ENCODE measurements at regions not wholly inside any gene's neighbourhood (a gene's known extent, or its start where the extent isn't known, plus 50 kb on each side); places are given as distances from the start of the nearest gene placed in this dataset.

- Histone ChIP-seq H3K9me3 (ENCODE audit: control insufficient read depth, low read length) (no peaks in the 10 kb centered on the region), H3K36me3 (ENCODE audit: control insufficient read depth, insufficient read depth, low read length) (no peaks in the 10 kb centered on the region), H3K4me1 (ENCODE audit: control insufficient read depth, insufficient read depth, low read length, poor library complexity, severe bottlenecking) (no peaks in the 10 kb centered on the region), H3K4me3 (ENCODE audit: extremely low read depth, insufficient read depth, low read length, poor library complexity, severe bottlenecking) (no peak overlapping the region), H3K27ac (ENCODE audit: low read depth, low read length, severe bottlenecking) (no peak overlapping the region)
- 100% methylated on average over 1 of the region's 5 CpGs; no CpG with 5 or more reads in 1 of the 2 experiments for WGBS, 2 experiments (ENCODE audit: insufficient coverage in 2 of 2)
Measured at GRCh38 chr1:242871471-242872030, 347.1 kb upstream of the PLD5 start.

- Histone ChIP-seq H3K4me1 (ENCODE audit: control insufficient read depth, insufficient read depth, low read length, poor library complexity, severe bottlenecking) (no peaks in the 10 kb centered on the region), H3K9me3 (ENCODE audit: control insufficient read depth, low read length) (no peaks in the 10 kb centered on the region), H3K36me3 (ENCODE audit: control insufficient read depth, insufficient read depth, low read length) (no peaks in the 10 kb centered on the region), H3K27ac (ENCODE audit: low read depth, low read length, severe bottlenecking) (no peak overlapping the region), H3K4me3 (ENCODE audit: extremely low read depth, insufficient read depth, low read length, poor library complexity, severe bottlenecking) (no peak overlapping the region)
Measured at GRCh38 chr1:242870966-242871365, 346.5 kb upstream of the PLD5 start.

- Histone ChIP-seq H3K9me3 (ENCODE audit: control insufficient read depth, low read length) (no peaks in the 10 kb centered on the region), H3K4me1 (ENCODE audit: control insufficient read depth, insufficient read depth, low read length, poor library complexity, severe bottlenecking) (no peaks in the 10 kb centered on the region), H3K4me3 (ENCODE audit: extremely low read depth, insufficient read depth, low read length, poor library complexity, severe bottlenecking) (no peak overlapping the region), H3K27ac (ENCODE audit: low read depth, low read length, severe bottlenecking) (no peak overlapping the region), H3K36me3 (ENCODE audit: control insufficient read depth, insufficient read depth, low read length) (no peaks in the 10 kb centered on the region)
- WGBS, 2 experiments (ENCODE audit: insufficient coverage in 2 of 2), result 89 to 94% methylated on average over 2 to 3 of the region's 4 CpGs
Measured at GRCh38 chr1:242856289-242856688, 331.8 kb upstream of the PLD5 start.

- H3K27ac ChIP-seq (ENCODE audit: low read depth, low read length, severe bottlenecking), result no peak overlapping the region
Measured at GRCh38 chr1:242854466-242854865, 330.0 kb upstream of the PLD5 start.

GRCh38 chr1:242847390-242847993 is 323.0 kb upstream of the PLD5 start:
- Histone ChIP-seq H3K4me1 (ENCODE audit: control insufficient read depth, insufficient read depth, low read length, poor library complexity, severe bottlenecking) (no peaks in the 10 kb centered on the region), H3K27ac (ENCODE audit: low read depth, low read length, severe bottlenecking) (no peak overlapping the region), H3K4me3 (ENCODE audit: extremely low read depth, insufficient read depth, low read length, poor library complexity, severe bottlenecking) (no peak overlapping the region), H3K9me3 (ENCODE audit: control insufficient read depth, low read length) (peaks cover 5% of the 10 kb centered on the region), H3K36me3 (ENCODE audit: control insufficient read depth, insufficient read depth, low read length) (no peaks in the 10 kb centered on the region)
- WGBS, 2 experiments (ENCODE audit: insufficient coverage in 2 of 2), result no CpG with 5 or more reads among the region's 3 CpGs

More at GRCh38 chr1:242854466-242854865, 330.0 kb upstream of the PLD5 start:
- Histone ChIP-seq H3K36me3 (ENCODE audit: control insufficient read depth, insufficient read depth, low read length) (no peaks in the 10 kb centered on the region), H3K4me1 (ENCODE audit: control insufficient read depth, insufficient read depth, low read length, poor library complexity, severe bottlenecking) (no peaks in the 10 kb centered on the region), H3K9me3 (ENCODE audit: control insufficient read depth, low read length) (no peaks in the 10 kb centered on the region), H3K4me3 (ENCODE audit: extremely low read depth, insufficient read depth, low read length, poor library complexity, severe bottlenecking) (no peak overlapping the region)
- 81 to 88% methylated on average over 2 of the region's 3 CpGs for WGBS, 2 experiments (ENCODE audit: insufficient coverage in 2 of 2)

GRCh38 chr1:242842094-242842493 is 317.6 kb upstream of the PLD5 start:
- Histone ChIP-seq H3K4me3 (ENCODE audit: extremely low read depth, insufficient read depth, low read length, poor library complexity, severe bottlenecking) (no peak overlapping the region), H3K36me3 (ENCODE audit: control insufficient read depth, insufficient read depth, low read length) (no peaks in the 10 kb centered on the region), H3K9me3 (ENCODE audit: control insufficient read depth, low read length) (peaks cover 5% of the 10 kb centered on the region), H3K27ac (ENCODE audit: low read depth, low read length, severe bottlenecking) (no peak overlapping the region), H3K4me1 (ENCODE audit: control insufficient read depth, insufficient read depth, low read length, poor library complexity, severe bottlenecking) (peaks cover 2% of the 10 kb centered on the region)
- no CpG with 5 or more reads among the region's 1 CpG for WGBS, 2 experiments (ENCODE audit: insufficient coverage in 2 of 2)

- Histone ChIP-seq H3K27ac (ENCODE audit: low read depth, low read length, severe bottlenecking) (no peak overlapping the region), H3K36me3 (ENCODE audit: control insufficient read depth, insufficient read depth, low read length) (no peaks in the 10 kb centered on the region), H3K4me3 (ENCODE audit: extremely low read depth, insufficient read depth, low read length, poor library complexity, severe bottlenecking) (no peak overlapping the region), H3K4me1 (ENCODE audit: control insufficient read depth, insufficient read depth, low read length, poor library complexity, severe bottlenecking) (peaks cover 2% of the 10 kb centered on the region), H3K9me3 (ENCODE audit: control insufficient read depth, low read length) (peaks cover 3% of the 10 kb centered on the region)
- 90 to 95% methylated on average over 7 to 12 of the region's 12 CpGs for WGBS, 2 experiments (ENCODE audit: insufficient coverage in 2 of 2)
Measured at GRCh38 chr1:242839101-242839500, 314.6 kb upstream of the PLD5 start.

- H3K27ac ChIP-seq (ENCODE audit: low read depth, low read length, severe bottlenecking), result no peak overlapping the region
- 80 to 92% methylated on average over 3 to 4 of the region's 4 CpGs for WGBS, 2 experiments (ENCODE audit: insufficient coverage in 2 of 2)
- no peaks in the 10 kb centered on the region for H3K4me1 ChIP-seq (ENCODE audit: control insufficient read depth, insufficient read depth, low read length, poor library complexity, severe bottlenecking)
- no peaks in the 10 kb centered on the region for H3K36me3 ChIP-seq (ENCODE audit: control insufficient read depth, insufficient read depth, low read length)
- H3K9me3 ChIP-seq (ENCODE audit: control insufficient read depth, low read length), result no peaks in the 10 kb centered on the region
- H3K4me3 ChIP-seq (ENCODE audit: extremely low read depth, insufficient read depth, low read length, poor library complexity, severe bottlenecking), result no peak overlapping the region
Measured at GRCh38 chr1:242836423-242836822, 311.9 kb upstream of the PLD5 start.

- 20 to 80% methylated on average over 1 to 3 of the region's 4 CpGs for WGBS, 2 experiments (ENCODE audit: insufficient coverage in 2 of 2)
- H3K27ac ChIP-seq (ENCODE audit: low read depth, low read length, severe bottlenecking), result no peak overlapping the region
- H3K9me3 ChIP-seq (ENCODE audit: control insufficient read depth, low read length), result no peaks in the 10 kb centered on the region
Measured at GRCh38 chr1:242828828-242829227, 304.3 kb upstream of the PLD5 start.

GRCh38 chr1:242828199-242828598 is 303.7 kb upstream of the PLD5 start:
- no peak overlapping the region for H3K4me3 ChIP-seq (ENCODE audit: extremely low read depth, insufficient read depth, low read length, poor library complexity, severe bottlenecking)
- no peak overlapping the region for H3K27ac ChIP-seq (ENCODE audit: low read depth, low read length, severe bottlenecking)
- peaks cover 35% of the 10 kb centered on the region for H3K4me1 ChIP-seq (ENCODE audit: control insufficient read depth, insufficient read depth, low read length, poor library complexity, severe bottlenecking)
- no peaks in the 10 kb centered on the region for H3K9me3 ChIP-seq (ENCODE audit: control insufficient read depth, low read length)
- no peaks in the 10 kb centered on the region for H3K36me3 ChIP-seq (ENCODE audit: control insufficient read depth, insufficient read depth, low read length)
- WGBS, 2 experiments (ENCODE audit: insufficient coverage in 2 of 2), result 85 to 95% methylated on average over 7 of the region's 7 CpGs

More at GRCh38 chr1:242828828-242829227, 304.3 kb upstream of the PLD5 start:
- H3K36me3 ChIP-seq (ENCODE audit: control insufficient read depth, insufficient read depth, low read length), result no peaks in the 10 kb centered on the region
- H3K4me1 ChIP-seq (ENCODE audit: control insufficient read depth, insufficient read depth, low read length, poor library complexity, severe bottlenecking), result peaks cover 35% of the 10 kb centered on the region
- no peak overlapping the region for H3K4me3 ChIP-seq (ENCODE audit: extremely low read depth, insufficient read depth, low read length, poor library complexity, severe bottlenecking)

- H3K36me3 ChIP-seq (ENCODE audit: control insufficient read depth, insufficient read depth, low read length), result no peaks in the 10 kb centered on the region
- peaks cover 35% of the 10 kb centered on the region for H3K4me1 ChIP-seq (ENCODE audit: control insufficient read depth, insufficient read depth, low read length, poor library complexity, severe bottlenecking)
- H3K9me3 ChIP-seq (ENCODE audit: control insufficient read depth, low read length), result no peaks in the 10 kb centered on the region
- H3K4me3 ChIP-seq (ENCODE audit: extremely low read depth, insufficient read depth, low read length, poor library complexity, severe bottlenecking), result no peak overlapping the region
- H3K27ac ChIP-seq (ENCODE audit: low read depth, low read length, severe bottlenecking), result no peak overlapping the region
Measured at GRCh38 chr1:242827538-242827937, 303.0 kb upstream of the PLD5 start.
